IMR-90 (cell line): ENCODE measurements at regions not wholly inside any gene's neighbourhood (a gene's known extent, or its start where the extent isn't known, plus 50 kb on each side); places are given as distances from the start of the nearest gene placed in this dataset.

Experiments
- ATAC-seq: fragments of 200-7000 bp; cut with Tn5 transposase; 2 replicates; pipeline ENCODE4 v1.9.1; 2020; ENCODE audit warnings: low read depth, mild to moderate bottlenecking, moderate library complexity
- BruUV-seq: library from RNA; stranded (reverse); fragments of 400-500 nt; replicated peaks from 2 replicates; lab custom pipeline; 2021; lab: Mats Ljungman, UMichigan
- CTCF ChIA-PET: fragments of 300-600 bp; formaldehyde crosslinking; extraction: SDS; loops from one replicate; lab custom pipeline; 2021; ENCODE audit warnings: antibody characterized with exemption; lab: Yijun Ruan, JAX
- POLR2A ChIA-PET: fragments of 300-600 bp; sonication (Branson Sonifier 250); formaldehyde crosslinking; loops from one replicate; lab custom pipeline; 2022; ENCODE audit warnings: antibody characterized with exemption; ENCODE audit not compliant: unreplicated experiment; lab: Charles Lee
- DNase-seq: peaks from one replicate; pipeline ENCODE4 v3.0.0; 2013
- H2AFZ ChIP-seq: replicated peaks from 2 replicates; pipeline ENCODE3; 2013; ENCODE audit warnings: low read length, mild to moderate bottlenecking; ENCODE audit not compliant: poor library complexity
- H2AK5ac ChIP-seq: 2 replicates; pipeline ENCODE4 v1.6.1; 2013; ENCODE audit warnings: low read depth, low read length, inconsistent platforms
- H2AK9ac ChIP-seq: replicated peaks from 2 replicates; pipeline ENCODE3; 2013; ENCODE audit warnings: mild to moderate bottlenecking, low read depth, low read length, moderate library complexity; ENCODE audit not compliant: poor library complexity
- H2BK120ac ChIP-seq: 2 replicates; pipeline ENCODE4 v1.6.1; 2013; ENCODE audit warnings: low read depth, low read length, inconsistent platforms
- H2BK15ac ChIP-seq: 3 replicates; pipeline ENCODE4 v1.6.1; 2013; ENCODE audit warnings: low read depth, low read length, inconsistent platforms
- H2BK20ac ChIP-seq: 2 replicates; pipeline ENCODE4 v1.6.1; 2013; ENCODE audit warnings: low read depth, mild to moderate bottlenecking, inconsistent platforms, low read length, moderate library complexity
- H2BK5ac ChIP-seq: 2 replicates; pipeline ENCODE4 v1.6.1; 2013; ENCODE audit warnings: mild to moderate bottlenecking, low read depth, low read length, inconsistent platforms; ENCODE audit not compliant: poor library complexity, severe bottlenecking
- H3K14ac ChIP-seq: replicated peaks from 2 replicates; pipeline ENCODE4 v1.6.1; 2013; ENCODE audit warnings: low read depth, low read length, inconsistent platforms
- H3K18ac ChIP-seq: 2 replicates; pipeline ENCODE4 v1.6.1; 2013; ENCODE audit warnings: low read depth, low read length, control low read depth
- H3K23ac ChIP-seq: 2 replicates; pipeline ENCODE4 v1.6.1; 2013; ENCODE audit warnings: low read depth, low read length, inconsistent platforms
- H3K27ac ChIP-seq: 2 replicates; pipeline ENCODE4 v1.5.1; 2013; ENCODE audit warnings: mild to moderate bottlenecking, control low read depth, low read length; ENCODE audit not compliant: insufficient read depth
- H3K27me3 ChIP-seq: 2 replicates; pipeline ENCODE4 v1.6.1; 2013; ENCODE audit warnings: low read length; ENCODE audit not compliant: control insufficient read depth, insufficient read depth
- H3K36me3 ChIP-seq: 2 replicates; pipeline ENCODE4 v1.6.1; 2013; ENCODE audit warnings: low read length, mixed read lengths; ENCODE audit not compliant: control insufficient read depth, insufficient read depth
- H3K4ac ChIP-seq: 2 replicates; pipeline ENCODE4 v1.6.1; 2013; ENCODE audit warnings: low read depth, low read length, inconsistent platforms
- H3K4me1 ChIP-seq: 2 replicates; pipeline ENCODE4 v1.6.1; 2013; ENCODE audit warnings: low read length, mixed read lengths; ENCODE audit not compliant: control insufficient read depth, insufficient read depth
- H3K4me2 ChIP-seq: 2 replicates; pipeline ENCODE4 v1.6.1; 2013; ENCODE audit warnings: low read depth, mild to moderate bottlenecking, control low read depth, low read length, moderate library complexity
- H3K4me3 ChIP-seq: 2 replicates; pipeline ENCODE4 v1.5.1; 2013; ENCODE audit warnings: low read depth, mild to moderate bottlenecking, control low read depth, low read length, moderate library complexity; ENCODE audit not compliant: insufficient read depth
- H3K56ac ChIP-seq: 2 replicates; pipeline ENCODE4 v1.6.1; 2013; ENCODE audit warnings: low read length, inconsistent platforms; ENCODE audit not compliant: insufficient read depth; ENCODE audit errors: extremely low read depth
- H3K79me1 ChIP-seq, 2 experiments: 2 replicates each; pipeline ENCODE4 v1.6.1; 2013; ENCODE audit warnings: low read length in 2 of 2, inconsistent platforms in 1 of 2, low read depth in 1 of 2
- H3K9ac ChIP-seq: 2 replicates; pipeline ENCODE4 v1.6.1; 2013; ENCODE audit warnings: low read depth, low read length, control low read depth
- H3K9me1 ChIP-seq: 2 replicates; pipeline ENCODE4 v1.6.1; 2013; ENCODE audit warnings: low read length, inconsistent platforms; ENCODE audit not compliant: insufficient read depth
- H3K9me3 ChIP-seq: 2 replicates; pipeline ENCODE4 v1.6.1; 2013; ENCODE audit warnings: low read length; ENCODE audit not compliant: control insufficient read depth, insufficient read depth
- H4K20me1 ChIP-seq: 2 replicates; pipeline ENCODE4 v1.6.1; 2013; ENCODE audit warnings: low read length, inconsistent platforms; ENCODE audit not compliant: insufficient read depth
- H4K5ac ChIP-seq: 2 replicates; pipeline ENCODE4 v1.6.1; 2013; ENCODE audit warnings: mild to moderate bottlenecking, low read depth, low read length, control low read depth
- H4K8ac ChIP-seq, 2 experiments: 2 replicates each; pipeline ENCODE4 v1.6.1; 2013; ENCODE audit warnings: low read depth in 2 of 2, low read length in 2 of 2, control low read depth in 1 of 2, inconsistent platforms in 1 of 2
- H4K91ac ChIP-seq: 2 replicates; pipeline ENCODE4 v1.6.1; 2013; ENCODE audit warnings: low read depth, low read length, inconsistent platforms; ENCODE audit not compliant: insufficient read depth
- BHLHE40 ChIP-seq: fragments of 150-350 bp; IDR thresholded peaks from 2 replicates; pipeline ENCODE4 v1.6.1; 2016; ENCODE audit warnings: mild to moderate bottlenecking, low read depth, low read length
- CEBPB ChIP-seq: IDR thresholded peaks from 2 replicates; pipeline ENCODE4 v1.6.1; 2012; ENCODE audit warnings: low read depth, low read length, improper control_type of control experiment
- CHD1 ChIP-seq: IDR thresholded peaks from 2 replicates; pipeline ENCODE4 v1.6.1; 2012; ENCODE audit warnings: low read depth, low read length, improper control_type of control experiment
- CTCF ChIP-seq: conservative IDR thresholded peaks from 2 replicates; pipeline ENCODE4 v1.5.1; 2012; ENCODE audit warnings: mild to moderate bottlenecking, low read depth, low read length, improper control_type of control experiment
- ELK1 ChIP-seq: fragments of 150-350 bp; IDR thresholded peaks from 2 replicates; pipeline ENCODE4 v1.6.1; 2016; ENCODE audit warnings: low read depth, mild to moderate bottlenecking, low read length, moderate library complexity, borderline replicate concordance
- FOS ChIP-seq: fragments of 150-350 bp; IDR thresholded peaks from 2 replicates; pipeline ENCODE4 v1.6.1; 2016; ENCODE audit warnings: low read depth, low read length
- MAFK ChIP-seq: IDR thresholded peaks from 2 replicates; pipeline ENCODE4 v1.6.1; 2012; ENCODE audit warnings: low read depth, low read length, improper control_type of control experiment
- MAZ ChIP-seq: IDR thresholded peaks from 2 replicates; pipeline ENCODE4 v1.6.1; 2012; ENCODE audit warnings: low read depth, mild to moderate bottlenecking, low read length, improper control_type of control experiment, moderate library complexity, borderline replicate concordance
- MXI1 ChIP-seq: IDR thresholded peaks from 2 replicates; pipeline ENCODE4 v1.6.1; 2012; ENCODE audit warnings: low read depth, mild to moderate bottlenecking, low read length, moderate library complexity, borderline replicate concordance
- NFE2L2 ChIP-seq: fragments of 150-350 bp; IDR thresholded peaks from 2 replicates; pipeline ENCODE4 v1.6.1; 2016; ENCODE audit warnings: low read depth, mild to moderate bottlenecking, low read length
- POLR2A ChIP-seq: IDR thresholded peaks from 2 replicates; pipeline ENCODE4 v1.6.1; 2012; ENCODE audit warnings: mild to moderate bottlenecking, low read depth, low read length
- RAD21 ChIP-seq: IDR thresholded peaks from 2 replicates; pipeline ENCODE4 v1.6.1; 2012; ENCODE audit warnings: low read length, improper control_type of control experiment
- RCOR1 ChIP-seq: IDR thresholded peaks from 2 replicates; pipeline ENCODE4 v1.6.1; 2012; ENCODE audit warnings: mild to moderate bottlenecking, low read length, improper control_type of control experiment; ENCODE audit not compliant: insufficient replicate concordance
- RFX5 ChIP-seq: IDR thresholded peaks from 2 replicates; pipeline ENCODE4 v1.8.0; 2012; ENCODE audit warnings: low read depth, mild to moderate bottlenecking, low read length, moderate library complexity
- SMC3 ChIP-seq: fragments of 150-350 bp; IDR thresholded peaks from 2 replicates; pipeline ENCODE4 v1.6.1; 2016; ENCODE audit warnings: low read depth, mild to moderate bottlenecking, antibody characterized with exemption, low read length, moderate library complexity
- USF2 ChIP-seq: fragments of 150-350 bp; IDR thresholded peaks from 2 replicates; pipeline ENCODE4 v1.6.1; 2017; ENCODE audit warnings: mild to moderate bottlenecking, antibody characterized with exemption, low read length, low read depth
- WGBS, 2 experiments: methylation state at CpG; one replicate each; pipeline versions ENCODE4 v1.1.5 to v1.1.7; 2013; ENCODE audit warnings: missing lambda C conversion rate in 2 of 2; ENCODE audit not compliant: insufficient read length in 1 of 2; ENCODE audit errors: extremely low coverage in 2 of 2; 5-methylcytosine and 5-hydroxymethylcytosine counted together
- dilution Hi-C: fragments of 300-500 bp; cut with HindIII; formaldehyde crosslinking; loops from one replicate; pipeline ENCODE4 v1.14.3; 2018; ENCODE audit warnings: low sequenced_read_pairs; ENCODE audit not compliant: unreplicated experiment
- in situ Hi-C: fragments of 300-500 bp; cut with MboI; formaldehyde crosslinking; loops from 3 replicates; pipeline ENCODE4 v1.14.3; 2019; ENCODE audit warnings: low sequenced_read_pairs, inconsistent platforms, mixed read lengths
- intact Hi-C: fragments of 100-400 bp; cut with micrococcal nuclease; formaldehyde crosslinking; loops from 2 replicates; pipeline ENCODE4 v1.10.0; 2022

GRCh38 chr10:4263601-4263921 is 478.6 kb upstream of the KLF6 start:
- Histone ChIP-seq H3K4me1 (peaks cover 15% of the 10 kb centered on the region), H4K91ac (0 out of 2 replicates have a peak overlapping the region, but pooled peaks have one; percentile 3), H4K20me1 (no peaks in the 10 kb centered on the region), H3K4me2 (no peak overlapping the region), H3K9me3 (no peaks in the 10 kb centered on the region), H3K4ac (peak overlapping the region; percentile 11), H2AK5ac (peak overlapping the region; percentile 29), H3K9me1 (peaks cover 10% of the 10 kb centered on the region), H4K8ac (0 out of 4 replicates have a peak overlapping the region, but pooled peaks of 1 of the 2 experiments have one; percentile 38), H3K23ac (no peak overlapping the region), H3K27me3 (no peaks in the 10 kb centered on the region), H3K18ac (peak overlapping the region; percentile 14; the same call in 1 of the 2 replicates), H4K5ac (no peak overlapping the region; the same call in 1 of the 2 replicates), H3K9ac (no peak overlapping the region), H3K4me3 (no peak overlapping the region), H3K56ac (no peak overlapping the region), H3K14ac (no peak overlapping the region), H2BK5ac (no peak overlapping the region), H2BK15ac (0 out of 3 replicates have a peak overlapping the region, but pooled peaks have one; percentile 25), H2BK20ac (peak overlapping the region; percentile 52), H3K27ac (no peak overlapping the region), H2AK9ac (peak overlapping the region; percentile 37), H2AFZ (peak overlapping the region; percentile 47), H3K36me3 (no peaks in the 10 kb centered on the region), H2BK120ac (peak overlapping the region; percentile 56; the same call in 1 of the 2 replicates), H3K79me1 (no peaks in the 10 kb centered on the region; a peak in 1 of 4 replicates)
- dilution Hi-C loops = no loop called here
- no peak for ATAC-seq
- in situ Hi-C loops = loop anchor here (25.0 kb wide), 1 partner anchor 499 kb away; no protein-coding TSS in a partner anchor
- ChIA-PET POLR2A (no interaction called here), CTCF (interaction anchor here (0.5 kb wide), 1 partner anchor 509 kb away, joined by 3 read pairs; no protein-coding TSS in a partner anchor)
- no peak for DNase-seq
- TF ChIP-seq ELK1 (no peak), FOS (no peak), MAZ (no peak), CHD1 (no peak), RAD21 (no peak), POLR2A (no peak), CEBPB (no peak), NFE2L2 (no peak), SMC3 (no peak), USF2 (no peak), RFX5 (no peak), CTCF (no peak), RCOR1 (no peak), BHLHE40 (no peak), MXI1 (no peak), MAFK (no peak)
- intact Hi-C loops = no loop called here
- WGBS, 2 experiments = 78% methylated on average over 2 of the region's 3 CpGs; no CpG with 5 or more reads in 1 of the 2 experiments
- BruUV-seq = no TSS peak
